Amniotic stem cell (primary cell): ENCODE measurements at regions not wholly inside any gene's neighbourhood (a gene's known extent, or its start where the extent isn't known, plus 50 kb on each side); places are given as distances from the start of the nearest gene placed in this dataset.

Experiments used
- DNase-seq: peaks from one replicate; lab custom pipeline; 2025; lab: John Stamatoyannopoulos, UW

DNA sequence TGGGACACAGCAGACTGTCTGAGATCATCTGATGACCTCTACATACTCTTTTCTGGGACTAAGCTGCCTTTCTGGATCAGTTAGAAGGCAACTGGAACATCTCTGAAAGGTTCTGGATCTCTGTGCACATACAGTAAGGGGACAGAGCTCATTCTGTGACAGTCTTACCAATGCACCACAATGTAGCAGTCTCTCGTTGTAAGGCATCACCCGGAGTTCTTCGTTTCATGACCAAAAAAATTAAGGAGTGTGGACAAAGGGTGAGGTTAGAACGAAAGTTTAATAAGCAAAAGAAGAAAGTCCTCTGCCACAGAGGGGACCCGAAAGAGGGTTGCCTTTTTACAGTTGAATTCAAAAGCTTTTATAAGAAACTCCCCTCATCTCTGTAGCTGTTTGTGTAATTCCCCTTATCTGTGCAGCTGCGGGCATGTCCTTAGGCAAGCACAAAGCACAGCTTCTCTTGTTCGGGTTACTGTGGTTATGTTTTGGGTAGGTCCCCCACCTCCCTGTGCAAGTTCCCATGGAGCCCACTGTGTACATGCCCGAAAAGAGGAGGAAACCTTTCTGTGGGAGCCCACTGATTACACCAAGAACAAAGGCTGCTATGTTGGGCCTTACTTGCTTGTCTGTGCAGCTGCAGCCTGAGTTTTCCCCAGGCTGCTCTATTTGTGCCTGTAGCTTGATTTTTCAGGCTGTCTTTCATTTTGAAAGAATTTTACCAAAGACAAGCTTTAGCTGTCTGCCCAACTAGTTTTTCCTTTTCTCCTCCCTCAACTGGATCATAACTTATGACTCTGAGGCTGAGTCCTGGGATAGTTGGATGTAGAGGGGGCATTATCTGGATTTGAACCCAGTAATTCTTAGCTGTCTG lies 53.1 kb upstream of the CACNA1E start:
- no peak for DNase-seq
